Lower leg skin (tissue), 3 donors: ENCODE measurements at regions not wholly inside any gene's neighbourhood (a gene's known extent, or its start where the extent isn't known, plus 50 kb on each side); places are given as distances from the start of the nearest gene placed in this dataset.

Source experiments
- CTCF ChIP-seq, 3 donors: fragments of 450-650 bp; IDR thresholded peaks; one replicate each; pipeline ENCODE4 v1.5.1; 2016; ENCODE audit warnings: antibody characterized with exemption in 3 of 3, mild to moderate bottlenecking in 3 of 3, moderate library complexity in 2 of 3
- POLR2A ChIP-seq, 2 donors: fragments of 450-650 bp; IDR thresholded peaks; one replicate each; pipeline ENCODE4 v1.6.1; 2016 to 2017; ENCODE audit warnings: antibody characterized with exemption in 2 of 2, mild to moderate bottlenecking in 1 of 2, moderate library complexity in 1 of 2

GRCh38 chr22:49224243-49224642 lies 603.4 kb downstream of the BRD1 start:
- TF ChIP-seq CTCF (IDR thresholded peaks at IDR 0.05) (no peak), POLR2A (IDR thresholded peaks at IDR 0.05) (no peak)
